ENCODE measurements at regions not wholly inside any gene's neighbourhood (a gene's known extent, or its start where the extent isn't known, plus 50 kb on each side); places are given as distances from the start of the nearest gene placed in this dataset.
"Not testable (repeated sequence)": the region's sequence is repeated elsewhere in the genome, so short reads cannot be mapped to it uniquely, and the experiment has no call there.

- no peak for DNase-seq
Observed at GRCh38 chr15:26066896-26067295, 203.8 kb upstream of the ATP10A start.

DNA sequence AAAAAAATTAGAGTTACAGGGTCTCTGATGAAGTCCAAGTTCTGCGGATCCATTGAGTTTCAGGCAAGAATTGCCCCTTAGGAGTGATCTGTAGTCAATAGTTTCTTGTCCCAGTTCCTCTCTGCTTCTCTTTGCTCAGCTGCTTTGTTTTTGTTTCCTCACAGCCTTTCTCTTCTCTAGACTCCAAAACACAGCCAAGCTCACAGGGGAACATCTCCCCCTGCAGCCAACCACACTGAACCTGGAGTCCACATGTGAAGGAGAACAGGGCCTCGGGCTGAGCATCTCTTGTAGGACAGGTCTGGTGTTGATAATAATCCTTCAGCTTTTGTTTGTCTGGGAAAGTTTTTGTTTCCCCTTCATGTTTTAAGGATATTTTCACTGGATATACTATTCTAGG, 202.6 kb upstream of the ATP10A start:
- no peak for DNase-seq

DNA sequence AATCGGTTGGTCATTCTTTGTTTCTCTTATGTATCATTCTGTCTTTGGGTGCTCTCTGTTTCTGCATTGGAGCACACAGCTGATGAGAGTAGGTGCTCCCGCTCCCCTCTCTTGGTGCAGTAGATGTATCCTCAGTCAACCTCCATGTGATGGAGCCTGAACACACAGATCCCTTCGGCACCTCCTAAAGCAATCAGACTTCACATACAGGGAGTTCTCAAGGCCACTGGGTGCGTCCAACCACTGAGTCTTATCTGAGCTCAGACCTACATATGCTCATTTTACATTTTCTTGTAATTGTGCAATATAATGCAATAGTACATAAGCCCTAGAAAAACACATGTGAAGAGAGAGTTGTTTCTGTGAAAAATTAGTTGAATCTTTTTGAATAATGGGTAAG, 198.1 kb upstream of the ATP10A start:
- DNase-seq: no peak

DNA sequence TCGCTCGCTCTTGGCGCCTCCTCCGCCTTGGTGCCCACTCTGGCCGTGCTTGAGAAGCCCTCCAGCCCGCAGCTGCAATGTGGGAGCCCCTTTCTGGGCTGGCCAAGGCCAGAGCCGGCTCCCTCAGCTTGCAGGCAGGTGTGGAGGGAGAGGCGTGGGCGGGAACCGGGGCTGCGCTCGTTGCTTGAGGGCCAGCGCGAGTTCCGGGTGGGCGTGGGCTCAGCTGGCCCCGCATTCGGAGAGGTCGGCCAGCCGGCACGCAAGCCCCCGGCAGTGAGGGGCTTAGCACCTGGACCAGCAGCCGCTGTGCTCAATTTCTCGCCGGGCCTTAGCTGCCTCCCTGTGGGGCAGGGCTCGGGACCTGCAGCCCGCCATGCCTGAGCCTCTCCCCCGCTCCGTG, 193.6 kb upstream of the ATP10A start:
- not testable (repeated sequence) for DNase-seq

DNA sequence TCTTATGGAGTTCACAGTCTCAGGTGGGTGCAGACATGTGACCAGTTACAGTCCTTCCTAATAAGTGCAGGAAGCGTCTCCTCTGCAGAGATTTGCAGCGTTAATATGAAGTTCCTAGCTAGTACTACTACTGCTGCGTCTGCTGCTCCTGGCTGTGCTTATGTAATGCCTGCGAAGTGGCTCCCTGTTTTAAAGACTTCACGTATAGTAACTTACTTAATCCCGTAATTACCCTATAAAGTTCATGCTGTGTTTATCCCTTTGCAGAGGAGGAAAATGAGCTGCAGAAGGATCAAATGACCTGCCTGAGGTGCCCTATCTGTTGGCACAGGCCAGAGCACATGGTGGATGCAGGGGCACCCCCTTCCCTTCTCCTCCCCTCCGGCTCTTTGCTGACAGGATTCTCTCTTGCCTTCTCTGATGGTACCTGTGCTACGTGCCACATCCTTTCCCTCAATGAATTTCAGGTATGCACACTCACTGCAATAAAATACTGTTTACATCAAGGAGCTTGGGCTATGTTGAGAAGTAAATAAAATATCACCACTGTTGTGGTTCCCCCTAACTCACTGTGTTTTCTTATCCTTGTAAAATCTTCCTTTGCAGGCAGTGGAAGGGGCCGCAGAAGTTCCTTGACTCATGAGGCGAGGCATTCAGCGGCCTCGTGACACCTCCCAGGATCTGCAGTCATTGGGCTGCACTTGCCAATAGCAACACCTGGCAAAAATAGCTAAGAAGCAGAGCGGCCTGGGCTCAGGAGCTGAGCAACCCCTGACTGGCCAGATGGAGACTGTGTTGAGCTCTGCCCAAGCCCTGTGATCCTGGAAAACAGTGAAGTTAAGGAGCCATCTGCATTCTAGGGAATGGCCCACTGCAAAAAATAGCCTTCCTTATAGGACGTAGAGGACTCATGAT, 188.9 kb upstream of the ATP10A start:
- DNase-seq: no peak

- no peak for DNase-seq
Observed at GRCh38 chr15:26050984-26051383, 187.9 kb upstream of the ATP10A start.

DNA sequence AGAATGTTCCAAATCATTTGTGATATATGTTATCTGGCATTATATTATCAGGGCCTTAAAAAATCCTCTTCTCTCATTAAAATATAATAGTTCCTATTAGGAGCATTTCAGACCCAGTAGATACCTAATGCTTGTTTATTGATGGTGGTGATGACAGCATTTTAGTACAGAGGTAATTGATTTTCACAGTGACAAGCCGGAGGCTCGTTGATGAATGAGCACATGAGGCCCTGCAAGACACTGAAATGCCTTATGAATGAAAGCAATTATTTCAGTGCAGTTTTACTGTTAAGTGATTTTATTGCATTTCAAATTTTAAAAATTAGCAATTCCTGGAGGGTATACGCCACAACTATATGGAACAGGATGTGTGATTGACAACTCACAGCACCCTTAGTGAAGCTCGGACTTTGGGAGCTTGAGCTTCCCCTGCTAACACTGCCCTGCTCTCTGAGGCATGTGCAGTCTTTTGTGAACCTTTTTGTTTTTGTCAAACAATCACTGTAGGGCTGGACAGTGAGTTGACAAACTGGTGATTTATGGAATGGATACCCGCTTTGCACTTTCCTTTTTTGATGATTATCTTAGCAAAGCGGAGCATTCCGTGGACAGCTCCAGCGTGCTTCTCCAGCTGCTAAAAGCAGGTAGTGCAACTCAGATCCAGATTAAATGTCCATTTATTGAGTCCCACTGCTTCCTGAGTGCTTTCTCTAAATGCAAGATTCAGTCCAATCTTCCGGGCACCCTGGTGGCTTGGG, 187.0 kb upstream of the ATP10A start:
- no peak for DNase-seq

DNA sequence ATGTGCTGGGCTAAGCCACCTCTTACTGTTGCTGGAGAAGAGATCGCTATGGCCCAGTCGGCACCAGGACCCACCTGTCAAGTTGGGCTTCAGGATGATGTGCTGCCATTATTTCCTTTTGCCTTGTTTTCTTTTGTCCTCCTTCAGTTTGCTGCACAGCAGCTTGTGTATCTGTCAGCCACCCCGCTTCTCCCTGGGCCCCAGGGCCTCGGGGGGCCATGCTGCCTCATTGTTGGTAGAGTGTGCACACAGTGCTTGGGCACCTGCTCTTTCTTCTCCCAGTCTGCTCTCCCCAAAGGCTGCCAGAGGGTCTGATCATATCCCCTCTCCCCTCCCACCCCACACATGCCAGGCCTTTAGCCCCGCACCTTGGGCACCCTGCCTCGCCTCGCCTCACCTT, 185.5 kb upstream of the ATP10A start:
- no peak for DNase-seq

- no peak for DNase-seq
Observed at GRCh38 chr15:26045516-26045915, 182.4 kb upstream of the ATP10A start.

GRCh38 chr15:26043018-26043417, 179.9 kb upstream of the ATP10A start:
- DNase-seq: no peak

- DNase-seq: no peak
Observed at GRCh38 chr15:26038693-26039092, 175.6 kb upstream of the ATP10A start.

DNA sequence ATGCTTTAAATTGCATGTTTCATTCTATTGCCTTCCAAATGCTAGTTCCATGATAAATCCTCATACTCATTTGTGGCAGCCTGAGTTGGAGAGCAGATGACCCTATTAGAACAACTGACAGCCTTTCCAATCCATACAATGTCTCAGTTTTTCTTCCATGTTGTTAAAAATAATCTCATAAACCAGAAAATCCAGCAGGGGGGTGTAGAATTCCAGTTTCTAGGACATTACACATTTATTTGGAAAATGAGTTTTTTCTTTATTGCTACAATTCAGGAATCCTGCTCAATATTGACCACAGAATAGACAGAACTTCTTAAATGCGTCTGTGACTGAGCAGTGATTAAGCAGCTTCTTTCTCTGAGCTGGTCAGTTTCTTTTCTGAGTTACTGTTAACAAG, 174.2 kb upstream of the ATP10A start:
- DNase-seq: no peak

DNA sequence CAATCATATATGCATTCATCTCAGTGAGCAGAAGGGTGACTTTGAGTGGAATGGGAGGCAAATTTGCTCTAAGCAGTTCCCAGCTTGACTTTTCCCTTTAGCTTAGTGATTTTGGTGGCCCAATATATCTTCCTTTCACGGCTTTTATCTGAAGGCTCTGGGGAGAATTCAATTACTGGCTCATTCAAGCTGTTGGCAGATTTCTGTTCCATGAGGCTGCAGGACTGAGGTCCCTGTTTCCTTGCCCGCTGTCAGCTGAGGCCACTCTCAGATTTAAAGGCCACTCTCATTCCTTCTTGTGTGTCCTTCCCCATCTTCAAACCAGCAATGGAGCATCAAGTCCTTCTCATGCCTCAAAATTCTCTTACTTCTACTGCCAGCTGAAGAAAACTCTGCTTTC, 170.4 kb upstream of the ATP10A start:
- DNase-seq: no peak

DNA sequence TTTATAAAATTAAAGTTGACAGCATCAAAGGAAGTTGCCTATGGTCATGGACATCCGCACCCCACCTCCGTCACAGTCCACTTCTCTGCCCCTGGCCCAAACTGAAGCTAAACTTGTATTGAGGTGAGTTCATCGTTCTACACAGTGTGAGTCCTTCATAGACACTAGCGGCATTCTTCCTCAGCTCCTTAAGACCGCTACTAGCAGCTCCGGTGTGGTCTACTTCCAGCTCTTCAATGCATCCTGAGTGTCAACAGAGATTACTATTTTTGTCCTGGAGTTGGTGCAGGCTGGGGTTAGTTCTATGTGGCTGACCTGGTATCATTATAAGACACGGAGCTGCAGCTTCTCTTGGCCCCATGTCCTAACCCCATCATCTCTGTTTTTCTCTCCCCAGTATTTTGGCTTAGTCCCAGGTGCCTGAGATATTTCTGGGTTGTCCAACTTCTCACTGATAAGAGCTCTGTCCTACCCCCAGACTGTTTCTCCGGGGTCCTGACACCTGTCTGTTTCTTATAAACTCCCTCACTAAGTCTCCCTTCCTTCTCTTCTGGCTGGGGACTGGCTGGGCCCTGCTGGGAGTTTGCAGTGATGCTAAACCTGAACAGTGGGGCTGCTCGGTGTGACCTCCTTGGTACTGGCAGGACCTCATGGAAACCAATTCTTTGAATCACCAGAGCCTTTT, 169.2 kb upstream of the ATP10A start:
- DNase-seq: no peak

DNA sequence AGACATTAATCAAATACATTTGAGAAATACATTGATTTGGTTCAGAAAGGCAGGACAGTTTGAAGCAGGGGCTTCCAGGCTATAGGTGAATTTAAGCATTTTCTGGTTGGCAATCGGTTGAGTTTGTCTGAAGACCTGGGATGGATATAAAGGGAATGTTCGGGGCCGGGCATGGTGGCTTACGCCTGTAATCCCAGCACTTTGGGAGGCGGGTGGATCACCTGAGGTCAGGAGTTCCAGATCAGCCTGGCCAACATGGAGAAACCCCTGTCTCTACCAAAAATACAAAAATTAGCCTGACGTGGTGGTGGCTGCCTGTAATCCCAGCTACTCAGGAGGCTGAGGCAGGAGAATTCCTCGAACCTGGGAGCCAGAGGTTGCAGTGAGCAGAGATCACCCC, 166.5 kb upstream of the ATP10A start:
- DNase-seq: not testable (repeated sequence)

- DNase-seq: no peak
Observed at GRCh38 chr15:26029146-26029545, 166.0 kb upstream of the ATP10A start.

GRCh38 chr15:26028086-26028740, 165.1 kb upstream of the ATP10A start:
- no peak for DNase-seq

DNA sequence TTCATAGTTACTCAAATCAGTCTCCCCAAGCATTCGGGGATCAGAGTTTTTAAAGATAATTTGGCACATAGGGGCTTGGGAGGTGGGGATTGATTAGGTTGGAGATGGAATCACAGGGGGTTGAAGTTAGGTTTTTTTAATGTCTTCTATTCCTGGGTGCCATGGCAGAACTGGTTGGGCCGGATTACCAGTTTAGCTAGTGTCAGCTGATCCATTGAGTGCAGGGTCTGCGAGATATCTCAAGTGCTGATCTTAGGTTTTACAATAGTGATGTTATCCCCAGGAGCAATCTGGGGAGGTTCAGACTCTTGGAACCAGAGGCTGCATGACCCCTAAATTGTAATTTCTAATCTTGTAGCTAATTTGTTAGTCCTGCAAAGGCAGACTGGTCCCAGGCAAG, 163.5 kb upstream of the ATP10A start:
- not testable (repeated sequence) for DNase-seq

GRCh38 chr15:26024241-26024640, 161.1 kb upstream of the ATP10A start:
- DNase-seq: no peak

DNA sequence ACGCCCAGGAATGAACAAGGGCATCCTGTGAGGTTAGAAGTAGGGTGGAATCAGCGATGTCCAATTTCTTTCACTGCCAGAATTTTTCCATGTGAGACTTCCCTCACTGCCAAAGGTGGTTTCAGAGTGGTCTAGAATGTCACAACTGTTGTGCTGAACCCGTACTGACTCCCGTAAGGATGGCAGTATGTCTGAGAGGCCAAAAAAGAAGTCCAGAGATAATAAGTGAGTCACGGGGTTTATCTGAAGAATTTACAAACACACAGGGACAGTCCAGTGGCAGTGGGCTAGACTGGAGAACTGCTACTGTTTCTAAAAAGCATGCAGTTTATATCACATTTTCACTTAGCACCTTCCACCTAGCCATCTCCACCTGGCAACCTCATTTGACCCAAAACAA, 160.6 kb upstream of the ATP10A start:
- no peak for DNase-seq

DNA sequence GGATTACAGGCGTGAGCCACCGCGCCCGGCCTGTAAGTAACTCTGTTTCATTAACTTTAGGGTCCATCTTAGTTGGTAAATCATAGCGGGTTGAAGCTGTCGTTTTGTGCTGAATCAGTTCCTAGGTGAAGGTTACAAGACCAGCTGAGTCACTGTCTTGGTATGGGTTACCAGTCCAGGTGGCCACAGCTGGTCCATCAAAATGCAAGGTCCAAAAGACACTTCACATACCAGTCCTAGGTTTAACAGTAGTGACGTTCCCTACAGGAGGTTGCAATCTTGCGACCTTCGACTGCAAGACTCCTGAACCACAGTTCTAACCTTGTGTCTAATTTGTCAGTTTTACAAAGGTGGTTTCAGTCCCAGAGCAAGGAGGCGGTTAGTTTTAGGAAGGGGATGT, 160.1 kb upstream of the ATP10A start:
- no peak for DNase-seq

- no peak for DNase-seq
Observed at GRCh38 chr15:26020871-26021270, 157.7 kb upstream of the ATP10A start.

GRCh38 chr15:26017665-26018064, 154.5 kb upstream of the ATP10A start:
- DNase-seq: no peak
